ENCODE measurements at regions not wholly inside any gene's neighbourhood (a gene's known extent, or its start where the extent isn't known, plus 50 kb on each side); places are given as distances from the start of the nearest gene placed in this dataset.
"Not testable (repeated sequence)": the region's sequence is repeated elsewhere in the genome, so short reads cannot be mapped to it uniquely, and the experiment has no call there.

DNA sequence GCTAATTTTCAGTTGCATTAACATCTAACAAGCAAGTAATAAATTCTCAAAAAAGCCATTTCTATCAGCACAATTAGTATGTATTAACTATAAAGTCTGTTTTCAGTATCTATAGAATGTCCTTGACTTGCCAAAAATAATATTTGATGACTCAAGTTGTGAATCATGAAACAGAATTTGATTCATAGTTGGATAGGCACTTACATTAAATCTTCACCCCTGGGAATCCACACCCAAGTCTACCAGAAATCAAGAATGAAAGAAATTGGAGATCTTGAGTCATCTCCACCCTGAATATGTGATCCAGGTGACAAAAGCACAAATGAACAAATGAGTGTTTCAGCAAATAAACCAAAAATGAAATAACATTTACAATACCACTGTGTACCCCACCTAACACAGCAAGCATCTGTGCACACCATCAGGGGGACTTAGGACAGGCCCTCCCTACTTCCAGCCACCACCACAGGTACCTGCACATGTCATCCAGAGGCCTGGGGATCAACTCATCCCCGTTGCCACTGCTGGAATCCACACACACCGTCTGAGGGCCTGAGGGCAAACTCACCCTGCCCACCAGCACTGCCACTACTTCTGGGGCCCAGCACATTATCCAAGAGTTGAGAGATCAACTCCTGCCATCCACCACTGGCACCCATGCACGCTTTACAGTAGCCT, 160.1 kb downstream of the MTERF1 start:
- Histone ChIP-seq H3K36me3 (no peaks in the 10 kb centered on the region), H3K4me3 (no peak overlapping the region), H3K27ac (no peak overlapping the region), H3K4me1 (peaks cover 0 to 6% (median 0%) of the 10 kb centered on the region in 3 donors), H3K9me3 (no peaks in the 10 kb centered on the region), H3K27me3 (no peaks in the 10 kb centered on the region)
- intact Hi-C loops (cut with DNase I) = no loop called here
- 81 to 87% methylated on average over 3 of the region's 3 CpGs for WGBS, 2 donors
- DNase-seq (peak in 1 of 6 donors; percentile 18), FAIRE-seq (no peak), ATAC-seq (no peak)
- TF ChIP-seq, protein P1, sequence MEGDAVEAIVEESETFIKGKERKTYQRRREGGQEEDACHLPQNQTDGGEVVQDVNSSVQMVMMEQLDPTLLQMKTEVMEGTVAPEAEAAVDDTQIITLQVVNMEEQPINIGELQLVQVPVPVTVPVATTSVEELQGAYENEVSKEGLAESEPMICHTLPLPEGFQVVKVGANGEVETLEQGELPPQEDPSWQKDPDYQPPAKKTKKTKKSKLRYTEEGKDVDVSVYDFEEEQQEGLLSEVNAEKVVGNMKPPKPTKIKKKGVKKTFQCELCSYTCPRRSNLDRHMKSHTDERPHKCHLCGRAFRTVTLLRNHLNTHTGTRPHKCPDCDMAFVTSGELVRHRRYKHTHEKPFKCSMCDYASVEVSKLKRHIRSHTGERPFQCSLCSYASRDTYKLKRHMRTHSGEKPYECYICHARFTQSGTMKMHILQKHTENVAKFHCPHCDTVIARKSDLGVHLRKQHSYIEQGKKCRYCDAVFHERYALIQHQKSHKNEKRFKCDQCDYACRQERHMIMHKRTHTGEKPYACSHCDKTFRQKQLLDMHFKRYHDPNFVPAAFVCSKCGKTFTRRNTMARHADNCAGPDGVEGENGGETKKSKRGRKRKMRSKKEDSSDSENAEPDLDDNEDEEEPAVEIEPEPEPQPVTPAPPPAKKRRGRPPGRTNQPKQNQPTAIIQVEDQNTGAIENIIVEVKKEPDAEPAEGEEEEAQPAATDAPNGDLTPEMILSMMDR (IDR thresholded peaks at IDR 0.05) = no peak

DNA sequence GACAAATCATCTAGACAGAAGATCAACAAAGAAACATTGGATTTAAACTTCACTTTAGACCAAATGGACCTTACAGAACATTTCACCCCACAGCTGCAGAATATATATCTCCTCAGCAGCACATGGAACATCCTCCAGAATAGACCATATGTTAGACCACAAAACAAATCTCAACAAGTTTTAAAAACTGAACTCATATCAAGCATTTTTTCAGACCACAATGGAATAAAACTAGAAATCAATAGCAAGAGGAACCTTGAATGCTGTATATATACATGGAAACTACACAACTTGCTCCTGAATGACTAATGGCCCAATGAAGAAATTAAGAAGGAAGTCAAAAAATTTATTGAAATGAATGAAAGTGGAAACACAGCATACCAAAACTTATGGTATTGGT, 157.7 kb downstream of the MTERF1 start:
- H3K9me3 ChIP-seq = no peaks in the 10 kb centered on the region
- no peak overlapping the region for H3K4me3 ChIP-seq
- no peak for FAIRE-seq

DNA sequence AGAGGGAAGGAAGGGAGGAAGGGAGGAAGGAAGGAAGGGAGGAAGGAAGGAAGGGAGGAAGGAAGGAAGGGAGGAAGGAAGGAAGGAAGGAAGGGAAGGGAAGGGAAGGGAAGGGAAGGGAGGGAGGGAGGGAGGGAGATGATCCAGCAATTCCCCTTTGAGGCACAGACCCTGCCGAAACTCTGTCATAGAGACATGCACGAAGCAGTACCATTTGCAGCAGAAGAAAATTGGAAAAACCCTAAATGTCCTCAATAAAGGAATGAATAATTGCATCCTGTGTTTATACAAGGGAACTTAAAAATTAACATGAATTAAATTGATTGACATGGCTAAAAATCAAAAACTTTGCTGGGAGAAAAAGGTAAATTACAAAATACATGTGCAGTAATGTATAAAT, 151.5 kb downstream of the MTERF1 start:
- H3K27ac ChIP-seq; DNase-seq; intact Hi-C loops (cut with DNase I); H3K36me3 ChIP-seq; H3K27me3 ChIP-seq; FAIRE-seq; H3K4me3 ChIP-seq; ATAC-seq; H3K4me1 ChIP-seq; H3K9me3 ChIP-seq: not testable (repeated sequence)
- WGBS, 2 donors = 87 to 94% methylated on average over 2 of the region's 2 CpGs

More for the DNA sequence above, 157.7 kb downstream of the MTERF1 start:
- DNase-seq = no peak
- intact Hi-C loops (cut with DNase I) = no loop called here
- Histone ChIP-seq H3K36me3 (no peaks in the 10 kb centered on the region), H3K27me3 (no peaks in the 10 kb centered on the region), H3K27ac (no peak overlapping the region), H3K4me1 (peaks cover 0 to 6% (median 0%) of the 10 kb centered on the region in 3 donors)
- ATAC-seq = no peak
- TF ChIP-seq, protein P1 (IDR thresholded peaks at IDR 0.05) = no peak

DNA sequence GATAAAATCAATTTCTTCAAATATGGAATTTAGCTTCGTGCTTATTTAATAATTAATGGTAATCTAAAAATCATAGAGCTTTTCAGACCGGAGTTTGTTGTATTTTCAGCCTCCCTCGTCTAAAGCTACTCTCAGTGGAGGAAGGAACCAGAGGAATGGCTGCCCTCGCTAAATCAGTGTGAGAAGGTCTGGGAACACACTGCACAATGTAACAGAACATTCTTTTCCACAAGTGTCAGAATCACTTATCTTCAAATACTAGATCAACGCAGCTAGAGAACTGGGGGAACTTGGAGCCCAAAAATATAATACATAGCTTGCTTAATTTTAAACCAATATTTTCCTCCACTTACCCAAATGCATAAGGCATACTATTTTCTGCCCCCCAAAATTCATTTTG, 148.5 kb downstream of the MTERF1 start:
- ATAC-seq (no peak), DNase-seq (no peak), FAIRE-seq (no peak)
- Histone ChIP-seq H3K4me1 (no peaks in the 10 kb centered on the region), H3K27me3 (no peaks in the 10 kb centered on the region), H3K36me3 (no peaks in the 10 kb centered on the region), H3K9me3 (no peaks in the 10 kb centered on the region), H3K27ac (no peak overlapping the region), H3K4me3 (no peak overlapping the region)
- intact Hi-C loops (cut with DNase I) = no loop called here
- TF ChIP-seq, protein P1 (IDR thresholded peaks at IDR 0.05) = no peak
- WGBS, 2 donors = 50 to 53% methylated on average over 5 of the region's 5 CpGs

DNA sequence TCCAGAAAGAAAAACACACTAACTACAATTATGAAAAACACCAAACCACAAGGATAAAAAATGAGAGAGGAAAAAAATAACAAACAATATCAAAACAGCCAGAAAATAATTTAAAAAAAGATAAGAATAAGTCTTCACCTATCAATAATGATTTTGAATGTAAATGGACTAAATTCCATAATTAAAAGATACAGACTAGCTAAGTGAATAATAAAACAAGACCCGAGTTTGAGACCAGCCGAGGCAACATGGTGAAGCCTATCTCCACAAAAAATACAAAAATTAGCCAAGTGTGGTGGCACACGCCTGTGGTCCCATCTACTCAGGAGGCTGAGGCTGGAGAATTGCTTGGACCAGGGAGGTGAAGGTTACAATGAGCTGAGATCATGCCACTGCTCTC, 131.1 kb downstream of the MTERF1 start:
- intact Hi-C loops (cut with DNase I) = no loop called here
- no peak overlapping the region for H3K4me3 ChIP-seq
- H3K27me3 ChIP-seq = no peaks in the 10 kb centered on the region
- no peaks in the 10 kb centered on the region for H3K9me3 ChIP-seq
- H3K4me1 ChIP-seq = no peaks in the 10 kb centered on the region
- DNase-seq (no peak), FAIRE-seq (no peak), ATAC-seq (no peak)
- 82 to 85% methylated on average over 3 of the region's 3 CpGs for WGBS, 2 donors
- TF ChIP-seq, protein P1 (IDR thresholded peaks at IDR 0.05) = no peak
- no peaks in the 10 kb centered on the region for H3K36me3 ChIP-seq
- H3K27ac ChIP-seq = no peak overlapping the region
